DMS153 (cell line): ENCODE measurements at regions not wholly inside any gene's neighbourhood (a gene's known extent, or its start where the extent isn't known, plus 50 kb on each side); places are given as distances from the start of the nearest gene placed in this dataset.

Experiments used
- DNase-seq: peaks from one replicate; lab custom pipeline; 2025; lab: John Stamatoyannopoulos, UW

GRCh38 chr4:147313108-147313507, 167.8 kb upstream of the EDNRA start:
- DNase-seq: no peak

GRCh38 chr4:147318586-147318985, 162.3 kb upstream of the EDNRA start:
- DNase-seq: no peak

- DNase-seq: no peak
These were observed 155.3 kb upstream of the EDNRA start for GRCh38 chr4:147325571-147325981.

- no peak for DNase-seq
These were observed 154.3 kb upstream of the EDNRA start for GRCh38 chr4:147326591-147326990.

GRCh38 chr4:147327322-147327721, 153.6 kb upstream of the EDNRA start:
- DNase-seq: no peak

- DNase-seq: no peak
These were observed 152.7 kb upstream of the EDNRA start for GRCh38 chr4:147328189-147328588.

GRCh38 chr4:147328756-147329446, 152.0 kb upstream of the EDNRA start:
- DNase-seq: no peak

- no peak for DNase-seq
These were observed 148.8 kb upstream of the EDNRA start for GRCh38 chr4:147332091-147332490.

GRCh38 chr4:147334478-147334877, 146.4 kb upstream of the EDNRA start:
- no peak for DNase-seq

- DNase-seq: no peak
These were observed 145.7 kb upstream of the EDNRA start for GRCh38 chr4:147335183-147335582.

GRCh38 chr4:147336252-147336651, 144.6 kb upstream of the EDNRA start:
- DNase-seq: no peak

GRCh38 chr4:147339100-147339499, 141.8 kb upstream of the EDNRA start:
- DNase-seq: no peak

GRCh38 chr4:147340111-147340510, 140.8 kb upstream of the EDNRA start:
- DNase-seq: no peak

- no peak for DNase-seq
These were observed 140.2 kb upstream of the EDNRA start for GRCh38 chr4:147340591-147341120.

- no peak for DNase-seq
These were observed 137.2 kb upstream of the EDNRA start for GRCh38 chr4:147343692-147344091.

- DNase-seq: no peak
These were observed 135.2 kb upstream of the EDNRA start for GRCh38 chr4:147345662-147346061.

- no peak for DNase-seq
These were observed 133.7 kb upstream of the EDNRA start for GRCh38 chr4:147347217-147347616.

GRCh38 chr4:147349193-147349592, 131.7 kb upstream of the EDNRA start:
- DNase-seq: no peak

- DNase-seq: no peak
These were observed 129.7 kb upstream of the EDNRA start for GRCh38 chr4:147351083-147351787.

- DNase-seq: no peak
These were observed 126.7 kb upstream of the EDNRA start for GRCh38 chr4:147354237-147354636.

GRCh38 chr4:147355032-147355656, 125.8 kb upstream of the EDNRA start:
- no peak for DNase-seq

- no peak for DNase-seq
These were observed 125.0 kb upstream of the EDNRA start for GRCh38 chr4:147355847-147356246.

GRCh38 chr4:147360301-147360700, 120.6 kb upstream of the EDNRA start:
- DNase-seq: no peak
